NCI-H460 (cell line): ENCODE measurements at regions not wholly inside any gene's neighbourhood (a gene's known extent, or its start where the extent isn't known, plus 50 kb on each side); places are given as distances from the start of the nearest gene placed in this dataset.

ENCODE experiments used
- DNase-seq: peaks from one replicate; pipeline ENCODE4 v3.0.0-alpha.2; 2016; ENCODE audit warnings: low read depth; ENCODE audit errors: extremely low read depth

- DNase-seq, result no peak
Observed at GRCh38 chr17:14918540-14918939, 346.6 kb downstream of the PMP22 start.

GRCh38 chr17:14910916-14911315 is 354.2 kb downstream of the PMP22 start:
- no peak for DNase-seq

DNA sequence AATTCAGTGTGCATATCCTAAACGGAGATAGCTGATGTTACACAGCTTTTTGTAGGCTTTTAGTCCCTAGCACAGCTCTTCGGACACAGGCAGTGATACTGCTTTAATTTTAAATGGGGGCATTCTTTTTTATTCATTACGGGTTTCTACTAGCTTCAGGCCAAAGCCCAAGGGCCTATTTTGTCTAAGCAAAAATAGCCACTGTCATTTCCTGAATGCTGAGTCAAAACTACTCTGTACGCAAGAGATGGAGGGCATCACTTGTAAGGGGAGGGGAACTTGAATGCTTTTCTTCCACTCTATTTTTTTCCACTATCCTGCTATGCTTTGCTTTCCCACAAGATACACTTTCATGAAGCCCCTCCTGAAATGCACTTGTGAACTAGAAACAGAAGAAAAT is 360.7 kb downstream of the PMP22 start:
- DNase-seq, result no peak

DNA sequence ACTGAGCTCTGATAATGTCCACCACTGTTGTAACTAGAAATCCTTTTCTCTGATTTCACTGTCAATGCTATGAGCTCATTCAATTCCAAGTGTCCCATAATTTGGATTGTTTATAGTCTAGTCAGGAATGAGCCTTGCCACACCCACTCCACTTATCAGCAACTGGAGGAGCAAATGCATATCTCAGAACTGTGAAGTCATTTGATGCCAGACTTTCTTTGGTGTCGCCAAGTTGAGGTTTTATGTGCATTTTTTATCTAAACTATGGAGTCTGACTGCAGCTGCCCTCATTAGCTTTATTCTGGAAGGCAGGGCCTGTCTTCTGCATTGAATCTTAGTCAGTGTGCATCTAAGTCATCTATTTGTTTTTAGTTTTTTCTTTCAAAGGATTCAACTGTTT is 361.3 kb downstream of the PMP22 start:
- no peak for DNase-seq

GRCh38 chr17:14902803-14903202 is 362.3 kb downstream of the PMP22 start:
- no peak for DNase-seq

DNA sequence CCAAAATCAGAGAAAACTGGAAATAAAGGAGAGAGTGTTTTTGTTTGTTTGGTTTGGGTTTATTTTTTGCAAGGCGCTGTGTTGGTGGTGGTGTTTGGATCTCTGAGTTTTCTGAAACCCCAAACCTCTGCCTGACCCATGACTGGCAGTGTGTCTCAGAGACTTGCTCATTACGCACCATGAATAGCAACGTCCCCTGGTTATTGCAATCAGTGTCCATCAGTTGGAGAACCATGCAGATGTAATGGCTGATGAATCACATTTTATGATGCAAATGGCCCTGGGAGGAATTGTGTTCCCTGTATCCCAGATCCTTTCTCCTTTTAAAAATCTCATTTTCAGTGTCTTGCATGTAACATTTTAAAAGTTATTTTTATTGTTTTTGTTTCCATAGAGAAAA is 362.8 kb downstream of the PMP22 start:
- DNase-seq, result no peak

DNA sequence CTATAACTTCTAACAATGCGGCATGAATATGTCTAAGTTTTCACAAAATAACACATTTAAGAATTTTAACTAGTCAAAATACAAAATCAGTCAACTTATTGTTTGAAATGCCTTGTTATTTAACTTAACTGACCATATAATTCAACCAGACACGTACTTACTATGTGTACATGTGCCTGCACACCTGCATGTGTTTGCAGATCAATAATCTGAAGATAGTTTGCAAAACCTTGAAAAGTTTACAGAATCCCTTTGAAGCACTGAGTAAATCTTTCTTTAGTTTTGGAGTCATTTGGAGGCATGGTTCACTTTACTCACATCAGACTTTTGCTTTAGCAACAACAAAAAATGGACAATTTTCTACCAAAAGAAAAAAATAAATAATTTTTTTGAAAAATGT is 363.8 kb downstream of the PMP22 start:
- no peak for DNase-seq

DNA sequence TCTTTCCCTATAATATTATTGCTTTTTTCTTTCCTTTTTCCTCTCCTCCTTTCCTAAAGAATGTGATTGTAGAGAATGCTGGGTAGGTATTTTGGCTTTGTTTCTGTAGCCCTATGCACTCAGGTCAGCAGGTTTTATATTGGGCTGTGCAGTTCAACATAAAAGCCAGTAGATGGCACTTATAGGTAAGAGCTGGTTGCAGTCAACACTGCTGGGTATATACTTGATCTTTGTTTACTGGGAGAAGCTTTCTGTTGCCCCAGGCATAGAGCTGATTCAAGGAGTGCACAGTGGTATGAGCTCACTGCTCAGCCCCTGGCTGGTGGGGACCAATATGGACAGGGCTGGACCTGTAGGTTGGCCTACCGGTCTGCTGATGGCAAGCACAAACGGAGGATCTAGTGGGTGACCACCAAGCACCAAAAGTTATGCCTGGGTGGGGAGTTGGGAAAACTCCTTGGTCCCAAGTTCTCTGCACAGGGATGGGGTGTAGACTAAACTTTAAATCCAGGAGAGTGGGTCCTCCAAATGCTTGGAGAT is 378.9 kb downstream of the PMP22 start:
- no peak for DNase-seq

GRCh38 chr17:14882131-14882530 is 383.0 kb downstream of the PMP22 start:
- DNase-seq, result no peak

- DNase-seq, result no peak
Observed at GRCh38 chr17:14875557-14876412, 389.3 kb downstream of the PMP22 start.

DNA sequence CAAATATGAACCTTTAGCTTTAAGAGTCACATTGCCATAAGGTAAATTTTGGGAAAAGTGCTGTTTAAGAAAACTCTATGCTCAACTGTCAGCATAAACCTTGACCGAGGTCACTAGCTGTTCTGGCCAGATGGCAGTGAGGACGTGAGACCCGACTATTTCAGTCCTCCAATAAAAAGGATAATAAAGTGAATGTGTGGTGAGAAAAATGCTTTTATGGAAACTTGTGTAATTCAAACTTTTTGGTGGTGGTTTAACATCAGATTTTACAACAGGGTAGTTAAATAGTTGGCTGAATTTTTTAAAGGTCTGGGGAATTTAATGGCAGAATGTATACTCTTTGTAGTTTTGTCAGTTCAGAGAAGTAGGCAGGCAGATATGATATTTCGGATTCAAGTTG is 391.1 kb downstream of the PMP22 start:
- no peak for DNase-seq

GRCh38 chr17:14873540-14873939 is 391.6 kb downstream of the PMP22 start:
- DNase-seq, result no peak

- DNase-seq, result no peak
Observed at GRCh38 chr17:14871921-14872320, 393.2 kb downstream of the PMP22 start.

DNA sequence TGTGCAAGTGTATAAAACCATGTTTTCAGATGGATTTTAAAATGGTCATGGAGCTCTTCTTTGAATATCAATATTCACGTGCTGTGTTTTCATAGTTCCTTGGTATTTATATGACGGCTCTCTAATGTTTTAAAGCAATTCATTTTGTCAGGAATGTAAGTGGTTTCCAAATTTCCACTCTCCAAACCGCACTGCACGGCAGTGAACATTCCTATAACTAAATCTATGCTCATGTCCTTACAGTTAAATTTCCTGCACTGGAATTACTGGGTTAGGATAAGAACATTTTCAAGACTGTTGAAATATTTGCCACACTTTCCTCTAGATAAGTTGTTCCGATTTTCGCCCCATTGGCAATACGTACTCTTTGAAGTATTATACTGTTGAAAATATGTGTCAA is 398.9 kb downstream of the PMP22 start:
- DNase-seq, result no peak

- DNase-seq, result no peak
Observed at GRCh38 chr17:14864127-14864526, 401.0 kb downstream of the PMP22 start.

- no peak for DNase-seq
Observed at GRCh38 chr17:14859542-14859941, 405.6 kb downstream of the PMP22 start.

GRCh38 chr17:14856176-14856575 is 408.9 kb downstream of the PMP22 start:
- DNase-seq, result no peak

DNA sequence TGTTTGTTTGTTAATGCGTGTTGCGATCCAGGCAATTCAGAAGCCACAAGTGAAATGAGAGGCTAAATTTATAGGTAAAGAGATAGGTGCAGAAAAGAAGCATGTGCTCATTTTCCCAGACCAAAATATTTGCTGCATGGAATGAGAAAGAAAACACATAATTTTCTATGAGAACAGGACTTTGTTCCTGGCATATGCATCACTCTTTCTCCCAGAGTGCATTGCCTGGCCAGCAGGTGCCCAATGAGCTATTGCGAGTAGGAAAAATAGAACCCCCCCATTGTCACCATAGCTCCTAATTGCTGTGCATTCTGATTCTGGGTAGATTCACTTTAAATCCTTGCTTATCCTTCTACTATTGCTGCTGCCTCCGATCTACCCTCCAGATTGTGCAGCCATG is 410.4 kb downstream of the PMP22 start:
- no peak for DNase-seq

- DNase-seq, result no peak
Observed at GRCh38 chr17:14845591-14846281, 419.4 kb downstream of the PMP22 start.

- no peak for DNase-seq
Observed at GRCh38 chr17:14843086-14843795, 421.9 kb downstream of the PMP22 start.

DNA sequence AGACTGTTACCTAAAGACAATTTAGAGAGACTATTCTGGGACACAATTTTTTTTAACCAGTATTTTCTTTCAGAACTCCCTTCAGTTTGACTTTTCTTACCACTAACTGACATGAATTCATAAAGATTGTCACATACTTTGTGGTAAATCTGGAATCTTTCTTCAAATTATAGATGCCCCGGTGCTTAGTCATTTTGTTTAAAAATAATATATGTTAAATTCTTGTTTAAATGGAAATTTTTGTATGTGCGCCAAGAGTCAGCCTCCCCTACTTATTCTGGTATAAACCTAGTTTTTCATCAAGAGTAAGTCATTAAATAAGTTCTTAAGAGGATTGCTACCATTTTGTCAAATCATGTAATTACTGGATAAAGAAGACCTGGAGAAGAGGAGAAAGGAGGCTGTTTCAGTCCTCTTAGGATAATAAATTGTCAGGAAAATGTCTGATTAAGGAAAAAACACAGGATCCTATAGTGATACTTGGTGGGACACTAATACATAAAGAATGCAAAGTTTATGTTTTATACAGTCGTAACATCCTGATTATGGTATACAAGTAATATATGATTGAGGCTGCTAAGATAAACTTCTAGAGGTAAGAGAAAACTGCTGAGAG is 424.4 kb downstream of the PMP22 start:
- DNase-seq, result no peak
